ENCODE measurements at regions not wholly inside any gene's neighbourhood (a gene's known extent, or its start where the extent isn't known, plus 50 kb on each side); places are given as distances from the start of the nearest gene placed in this dataset.
"Not testable (repeated sequence)": the region's sequence is repeated elsewhere in the genome, so short reads cannot be mapped to it uniquely, and the experiment has no call there.

DNA sequence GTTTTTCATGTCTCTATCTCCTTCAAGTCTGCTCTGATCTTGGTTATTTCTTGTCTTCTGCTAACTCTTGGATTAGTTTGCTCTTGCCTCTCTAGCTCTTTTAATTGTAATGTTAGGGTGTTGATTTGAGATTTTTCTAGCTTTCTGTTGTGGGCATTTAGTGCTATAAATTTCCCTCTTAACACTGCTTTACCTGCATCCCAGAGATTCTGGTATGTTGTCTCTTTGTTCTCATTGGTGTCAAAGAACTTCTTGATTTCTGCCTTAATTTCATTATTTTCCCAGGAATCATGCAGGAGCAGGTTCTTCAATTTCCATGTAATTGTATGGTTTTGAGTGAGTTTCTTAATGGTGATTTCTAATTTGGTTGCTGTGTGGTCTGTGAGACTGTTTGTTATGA lies 128.5 kb upstream of the ZNF267 start:
- DNase-seq (ENCODE audit: low spot score): not testable (repeated sequence)

DNA sequence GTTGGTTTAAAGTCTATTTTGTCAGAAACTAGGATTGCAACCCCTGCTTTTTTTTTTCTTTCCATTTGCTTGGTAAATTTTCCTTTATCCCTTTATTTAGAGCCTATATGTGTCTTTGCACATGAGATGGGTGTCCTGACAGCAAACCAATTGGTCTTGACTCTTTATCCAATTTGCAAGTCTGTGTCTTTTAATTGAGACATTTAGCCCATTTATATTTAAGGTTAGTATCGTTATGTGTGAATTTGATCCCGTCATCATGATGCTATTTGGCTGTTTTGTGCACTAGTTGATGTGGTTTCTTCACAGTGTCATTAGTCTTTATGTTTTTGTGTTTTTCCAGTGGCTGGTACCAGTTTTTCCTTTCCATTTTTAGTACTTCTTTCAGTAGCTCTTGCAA lies 127.7 kb upstream of the ZNF267 start:
- DNase-seq (ENCODE audit: low spot score): no peak

DNA sequence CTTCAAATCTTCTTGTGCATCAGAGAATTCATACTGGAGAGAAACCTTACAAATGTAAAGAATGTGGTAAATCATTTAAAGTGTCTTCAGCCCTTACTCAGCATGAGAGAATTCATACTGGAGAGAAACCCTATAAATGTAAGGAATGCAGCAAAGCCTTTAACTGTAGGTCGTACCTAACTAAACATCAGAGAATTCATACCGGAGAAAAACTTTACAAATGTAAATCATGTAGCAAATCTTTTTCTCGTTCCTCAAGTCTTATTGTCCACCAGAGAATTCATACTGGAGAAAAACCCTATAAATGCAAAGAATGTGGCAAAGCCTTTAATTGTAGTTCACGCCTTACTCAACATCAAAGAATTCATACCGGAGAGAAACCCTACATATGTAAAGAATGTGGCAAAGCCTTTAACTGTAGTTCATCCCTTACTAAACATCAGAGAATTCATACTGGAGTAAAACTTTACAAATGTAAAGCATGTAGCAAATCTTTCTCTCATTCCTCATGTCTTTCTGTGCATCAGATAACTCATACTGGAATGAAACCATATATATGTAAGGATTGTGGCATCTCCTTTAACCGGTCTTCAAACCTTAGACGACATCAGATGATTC lies 118.5 kb upstream of the ZNF267 start:
- DNase-seq (ENCODE audit: low spot score): no peak

DNA sequence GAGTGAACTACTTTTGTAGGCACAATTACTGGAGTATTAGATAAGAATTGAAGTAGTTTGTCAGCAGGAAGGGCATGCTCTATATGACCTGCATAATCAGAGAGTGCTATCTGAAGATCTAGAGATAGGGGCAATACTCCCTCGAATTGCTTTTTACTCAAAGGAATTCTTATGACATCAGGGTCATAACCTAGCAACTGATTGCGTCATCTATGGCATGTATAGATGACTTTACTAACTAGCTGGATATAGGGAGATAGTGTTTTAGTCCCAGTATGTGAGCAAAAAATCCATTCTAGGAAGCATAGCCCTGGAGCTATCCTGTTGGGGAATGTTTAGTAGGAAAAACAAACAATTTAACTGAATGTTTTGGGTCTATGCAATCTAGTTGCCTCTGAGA lies 109.5 kb upstream of the ZNF267 start:
- no peak for DNase-seq (ENCODE audit: low spot score)

DNA sequence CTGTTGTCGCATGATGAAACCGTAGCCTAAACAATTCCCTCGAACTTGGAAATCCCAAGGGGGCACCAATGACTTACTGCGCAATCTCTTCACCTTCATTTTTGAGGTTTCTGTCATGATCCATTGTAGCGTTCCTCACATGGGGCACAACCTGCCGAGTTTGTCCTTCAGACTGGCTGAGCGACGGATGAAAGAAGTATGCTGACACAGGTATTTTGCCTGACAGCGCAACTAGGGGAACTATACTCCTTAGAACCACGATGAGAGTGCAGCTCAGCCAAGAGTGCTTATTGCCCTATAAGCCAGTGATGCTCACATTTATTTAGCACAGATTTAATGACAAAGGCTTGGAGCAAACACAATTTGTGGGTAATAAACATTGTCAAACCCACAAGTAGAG lies 106.3 kb upstream of the ZNF267 start:
- no peak for DNase-seq (ENCODE audit: low spot score)

DNA sequence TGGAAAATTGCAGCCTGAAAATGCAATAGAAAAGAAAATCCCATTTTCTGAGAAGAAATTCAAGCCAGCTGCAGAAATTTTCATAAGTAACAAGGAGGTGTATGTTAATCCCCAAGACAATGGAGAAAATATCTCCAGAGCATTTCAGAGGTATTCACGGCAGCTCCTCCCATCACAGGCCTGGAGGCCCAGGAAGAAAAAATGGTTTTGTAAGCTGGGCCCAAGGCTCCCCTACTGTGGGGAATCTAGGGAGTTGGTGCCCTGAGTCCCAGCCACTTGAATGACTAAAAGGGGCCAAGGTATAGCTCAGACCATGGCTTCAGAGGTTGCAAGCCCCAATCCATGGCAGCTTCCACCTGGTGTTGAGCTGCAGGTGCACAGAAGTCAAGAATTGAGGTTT lies 93.3 kb upstream of the ZNF267 start:
- DNase-seq (ENCODE audit: low spot score): no peak

DNA sequence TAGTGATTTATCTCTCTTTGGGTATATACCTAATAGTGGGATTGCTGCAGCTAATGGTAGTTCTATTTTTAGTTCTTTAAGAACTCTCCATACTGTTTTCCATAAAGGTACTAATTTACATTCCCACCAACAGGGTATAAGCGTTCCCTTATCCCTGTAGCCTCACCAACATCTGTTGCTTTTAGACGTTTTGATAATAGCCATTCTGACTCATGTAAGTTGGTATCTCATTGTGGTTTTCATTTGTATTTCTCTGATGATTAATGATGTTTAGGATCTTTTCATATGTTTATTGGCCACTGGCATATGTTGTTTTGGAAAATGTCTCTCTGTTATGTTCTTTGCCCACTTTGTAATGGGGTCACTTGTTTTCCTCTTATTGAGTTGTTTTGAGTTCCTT lies 88.5 kb upstream of the ZNF267 start:
- no peak for DNase-seq (ENCODE audit: low spot score)

DNA sequence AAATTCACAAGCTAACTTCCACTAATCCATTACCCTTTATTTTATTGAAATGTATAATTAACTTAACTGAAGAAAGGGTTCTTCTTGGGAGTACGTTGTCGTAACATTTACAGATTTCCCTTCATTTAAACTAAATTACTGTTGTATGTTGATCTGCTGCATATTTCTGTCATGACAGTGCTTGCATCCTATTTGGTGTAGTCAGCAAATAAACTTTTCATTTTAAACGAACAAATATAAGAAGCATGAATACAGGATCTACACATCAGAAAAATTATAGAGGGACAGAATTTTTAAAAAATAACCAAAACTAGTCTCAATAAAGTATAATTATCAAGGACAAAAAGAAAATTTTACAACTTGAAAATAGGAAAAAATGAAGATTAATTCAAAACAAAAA lies 66.5 kb upstream of the ZNF267 start:
- DNase-seq (ENCODE audit: low spot score): no peak

DNA sequence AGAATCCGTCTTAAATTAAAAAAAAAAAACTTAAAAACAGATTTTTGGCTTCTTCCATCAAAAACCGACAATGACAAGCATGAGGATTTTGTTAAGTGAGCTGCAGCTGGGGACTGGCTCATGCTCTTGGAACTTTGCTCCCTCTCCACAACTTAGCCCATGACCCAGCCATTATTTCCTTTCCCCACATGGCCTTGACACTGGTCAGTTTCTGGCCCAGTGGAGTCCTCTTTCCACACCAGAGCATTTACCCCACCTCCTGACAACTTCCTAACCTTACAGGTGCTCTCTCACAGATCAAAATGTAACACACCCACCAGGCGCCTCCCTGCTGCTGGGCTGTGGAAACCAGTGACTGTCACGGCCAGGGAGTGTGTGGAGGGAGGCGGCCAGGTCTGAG lies 62.7 kb upstream of the ZNF267 start:
- DNase-seq (ENCODE audit: low spot score): no peak

DNA sequence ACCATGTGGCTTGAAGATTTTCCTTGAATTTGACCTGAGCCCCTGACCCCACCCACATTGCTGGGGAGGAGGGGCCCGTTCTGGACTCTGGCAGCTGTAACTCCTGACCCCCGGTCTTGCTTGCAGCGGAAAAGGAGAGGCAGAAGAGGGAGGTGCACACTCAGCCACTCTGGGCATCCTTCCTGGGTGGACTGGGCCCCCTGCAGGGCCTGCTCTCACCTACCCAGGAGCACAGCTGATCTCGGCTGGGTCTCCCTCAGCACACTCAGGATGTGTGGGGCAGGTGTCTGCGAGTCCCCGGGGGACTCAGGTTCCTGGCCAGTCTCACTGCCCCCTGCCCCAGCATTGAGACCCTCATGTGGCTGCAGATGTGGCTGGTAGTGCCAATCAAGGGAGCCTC lies 57.5 kb upstream of the ZNF267 start:
- not testable (repeated sequence) for DNase-seq (ENCODE audit: low spot score)

DNA sequence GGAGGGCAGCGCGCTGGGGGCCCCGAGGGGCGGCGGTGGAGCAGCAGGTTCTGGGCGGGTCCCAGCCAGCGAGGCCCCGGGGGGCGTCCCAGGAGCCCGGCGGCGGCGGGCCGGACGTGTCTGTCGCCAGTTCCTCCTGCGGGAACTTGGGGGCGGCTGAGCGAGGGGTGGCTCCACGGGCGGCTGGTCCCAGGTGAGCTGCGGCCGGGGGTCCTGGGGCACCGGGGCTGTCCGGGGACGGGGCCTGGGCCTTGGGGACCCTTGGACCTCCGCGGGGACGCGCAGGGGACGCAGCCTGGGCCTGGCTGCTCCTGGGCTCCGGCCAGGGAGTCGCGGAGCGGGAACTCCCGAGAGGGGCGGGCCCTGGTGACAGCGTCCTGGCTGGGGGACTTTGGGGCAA lies 54.2 kb upstream of the ZNF267 start:
- no peak for DNase-seq (ENCODE audit: low spot score)

DNA sequence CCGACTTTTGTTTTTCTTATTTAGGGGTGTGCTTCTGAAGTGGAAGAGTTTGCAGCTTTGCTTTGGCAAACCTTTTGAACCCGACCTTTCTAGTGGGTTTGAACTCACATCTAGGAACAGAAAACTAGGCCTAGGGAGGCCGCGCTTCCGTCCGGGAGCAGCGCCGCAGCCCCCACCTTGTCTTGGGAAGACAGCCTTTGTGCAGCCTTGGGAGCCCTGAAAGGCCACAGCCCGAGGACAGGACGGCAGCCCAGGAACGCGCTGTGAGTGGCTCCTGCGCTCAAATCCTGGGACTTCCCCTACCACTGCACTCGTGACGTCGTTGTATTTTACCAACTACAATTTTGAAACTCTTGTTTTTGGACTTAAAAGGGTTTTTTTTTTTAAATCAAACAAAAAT lies 53.7 kb upstream of the ZNF267 start:
- DNase-seq (ENCODE audit: low spot score): no peak
